D341Med (cell line): ENCODE measurements at regions not wholly inside any gene's neighbourhood (a gene's known extent, or its start where the extent isn't known, plus 50 kb on each side); places are given as distances from the start of the nearest gene placed in this dataset.

Experiments used
- DNase-seq: peaks from one replicate; pipeline ENCODE4 v3.0.0; 2012; ENCODE audit warnings: low spot score

- DNase-seq = no peak
Observed at GRCh38 chr10:120641695-120642094, 184.7 kb downstream of the PLPP4 start.

- DNase-seq = no peak
Observed at GRCh38 chr10:120643351-120643750, 186.3 kb downstream of the PLPP4 start.

GRCh38 chr10:120644556-120645410 is 187.8 kb downstream of the PLPP4 start:
- DNase-seq = no peak

GRCh38 chr10:120646159-120646732 is 189.2 kb downstream of the PLPP4 start:
- DNase-seq = no peak

GRCh38 chr10:120646738-120647456 is 189.9 kb downstream of the PLPP4 start:
- no peak for DNase-seq

GRCh38 chr10:120650705-120651399 is 193.8 kb downstream of the PLPP4 start:
- no peak for DNase-seq

GRCh38 chr10:120656107-120656506 is 195.1 kb upstream of the WDR11 start:
- DNase-seq = no peak

- DNase-seq = no peak
Observed at GRCh38 chr10:120657371-120657770, 193.8 kb upstream of the WDR11 start.

- no peak for DNase-seq
Observed at GRCh38 chr10:120658943-120659885, 191.9 kb upstream of the WDR11 start.

GRCh38 chr10:120666308-120666707 is 184.9 kb upstream of the WDR11 start:
- no peak for DNase-seq

GRCh38 chr10:120667276-120667675 is 183.9 kb upstream of the WDR11 start:
- no peak for DNase-seq

- no peak for DNase-seq
Observed at GRCh38 chr10:120671491-120671890, 179.7 kb upstream of the WDR11 start.

GRCh38 chr10:120683454-120683853 is 167.7 kb upstream of the WDR11 start:
- DNase-seq = no peak

- no peak for DNase-seq
Observed at GRCh38 chr10:120684226-120684625, 166.9 kb upstream of the WDR11 start.

GRCh38 chr10:120685136-120685535 is 166.0 kb upstream of the WDR11 start:
- DNase-seq = no peak

- no peak for DNase-seq
Observed at GRCh38 chr10:120688928-120689327, 162.2 kb upstream of the WDR11 start.

- DNase-seq = no peak
Observed at GRCh38 chr10:120689777-120690529, 161.2 kb upstream of the WDR11 start.

- DNase-seq = no peak
Observed at GRCh38 chr10:120691625-120692024, 159.5 kb upstream of the WDR11 start.

- no peak for DNase-seq
Observed at GRCh38 chr10:120700426-120700825, 150.7 kb upstream of the WDR11 start.

- DNase-seq = no peak
Observed at GRCh38 chr10:120701381-120701780, 149.8 kb upstream of the WDR11 start.

GRCh38 chr10:120702032-120702431 is 149.1 kb upstream of the WDR11 start:
- DNase-seq = no peak
